Mesothelial cell of epicardium (in vitro differentiated cells): ENCODE measurements at regions not wholly inside any gene's neighbourhood (a gene's known extent, or its start where the extent isn't known, plus 50 kb on each side); places are given as distances from the start of the nearest gene placed in this dataset.
"Not testable (repeated sequence)": the region's sequence is repeated elsewhere in the genome, so short reads cannot be mapped to it uniquely, and the experiment has no call there.

Source experiments
- DNase-seq, 2 experiments: peaks; one replicate each; pipeline ENCODE4 v3.0.0; 2021; ENCODE audit warnings: low spot score in 2 of 2; ENCODE audit not compliant: unreplicated experiment in 2 of 2
- H3K27ac Mint-ChIP-seq: 2 replicates; pipeline ENCODE4 v1.8.0; 2021; ENCODE audit warnings: mixed read lengths
- H3K27me3 Mint-ChIP-seq: 2 replicates; pipeline ENCODE4 v1.8.0; 2021; ENCODE audit warnings: low read depth, mixed read lengths
- H3K36me3 Mint-ChIP-seq: 2 replicates; pipeline ENCODE4 v1.8.0; 2021; ENCODE audit warnings: mixed read lengths
- H3K4me1 Mint-ChIP-seq: 2 replicates; pipeline ENCODE4 v1.8.0; 2021; ENCODE audit warnings: mixed read lengths
- H3K4me3 Mint-ChIP-seq: 2 replicates; pipeline ENCODE4 v1.8.0; 2021; ENCODE audit warnings: mild to moderate bottlenecking, moderate library complexity, mixed read lengths
- H3K9me3 Mint-ChIP-seq: 2 replicates; pipeline ENCODE4 v1.8.0; 2021; ENCODE audit warnings: mixed read lengths
- TF ChIP-seq, protein P1 (sequence below): fragments of 200-600 bp; sonication (generic); IDR thresholded peaks from one replicate; pipeline ENCODE4 v1.5.0; 2021; ENCODE audit warnings: antibody characterized with exemption; ENCODE audit not compliant: unreplicated experiment

DNA sequence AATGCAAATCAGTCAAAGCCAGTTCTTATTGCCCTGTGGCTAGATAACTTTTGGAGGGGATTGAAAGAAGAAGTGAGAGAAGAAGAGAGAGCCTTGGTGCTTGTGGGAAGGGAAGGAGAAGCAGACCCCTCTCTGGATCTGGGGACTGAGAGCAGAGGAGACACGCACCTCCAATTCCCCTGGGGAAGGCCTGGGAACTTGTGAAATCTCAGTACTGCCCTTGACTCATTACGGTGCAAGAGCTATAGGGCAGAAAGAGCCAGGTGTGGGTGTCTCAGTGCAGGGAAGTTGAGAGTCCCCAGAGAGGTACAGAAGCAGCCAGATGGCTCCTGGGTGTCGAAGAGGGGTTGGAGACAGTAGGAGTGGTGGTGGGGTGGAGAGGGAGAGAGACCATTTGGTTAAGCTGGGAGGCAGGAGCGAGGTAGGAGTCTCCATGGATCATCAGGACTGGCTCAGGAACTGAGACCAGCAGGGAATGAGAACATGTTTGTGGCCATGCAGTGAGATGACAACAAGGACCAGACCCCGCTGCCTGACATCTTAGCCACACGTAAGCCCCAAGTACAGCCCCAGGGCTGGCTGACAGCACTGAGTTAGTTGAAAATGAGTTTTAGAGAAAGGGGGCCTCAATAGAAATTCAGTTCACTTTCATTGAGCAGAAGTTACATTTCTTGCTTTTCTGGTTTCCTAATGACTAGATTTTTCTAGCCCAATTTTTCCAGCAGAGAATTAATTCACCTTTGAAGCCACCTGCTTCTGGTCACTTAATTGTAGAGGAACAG lies 238.2 kb downstream of the BUB3 start:
- H3K27ac Mint-ChIP-seq = no peak overlapping the region
- H3K4me3 Mint-ChIP-seq = no peak overlapping the region
- H3K4me1 Mint-ChIP-seq = no peaks in the 10 kb centered on the region
- peaks cover 4% of the 10 kb centered on the region for H3K27me3 Mint-ChIP-seq
- TF ChIP-seq, protein P1, sequence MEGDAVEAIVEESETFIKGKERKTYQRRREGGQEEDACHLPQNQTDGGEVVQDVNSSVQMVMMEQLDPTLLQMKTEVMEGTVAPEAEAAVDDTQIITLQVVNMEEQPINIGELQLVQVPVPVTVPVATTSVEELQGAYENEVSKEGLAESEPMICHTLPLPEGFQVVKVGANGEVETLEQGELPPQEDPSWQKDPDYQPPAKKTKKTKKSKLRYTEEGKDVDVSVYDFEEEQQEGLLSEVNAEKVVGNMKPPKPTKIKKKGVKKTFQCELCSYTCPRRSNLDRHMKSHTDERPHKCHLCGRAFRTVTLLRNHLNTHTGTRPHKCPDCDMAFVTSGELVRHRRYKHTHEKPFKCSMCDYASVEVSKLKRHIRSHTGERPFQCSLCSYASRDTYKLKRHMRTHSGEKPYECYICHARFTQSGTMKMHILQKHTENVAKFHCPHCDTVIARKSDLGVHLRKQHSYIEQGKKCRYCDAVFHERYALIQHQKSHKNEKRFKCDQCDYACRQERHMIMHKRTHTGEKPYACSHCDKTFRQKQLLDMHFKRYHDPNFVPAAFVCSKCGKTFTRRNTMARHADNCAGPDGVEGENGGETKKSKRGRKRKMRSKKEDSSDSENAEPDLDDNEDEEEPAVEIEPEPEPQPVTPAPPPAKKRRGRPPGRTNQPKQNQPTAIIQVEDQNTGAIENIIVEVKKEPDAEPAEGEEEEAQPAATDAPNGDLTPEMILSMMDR = no peak
- H3K9me3 Mint-ChIP-seq = peaks cover 22% of the 10 kb centered on the region
- no peak for DNase-seq
- no peaks in the 10 kb centered on the region for H3K36me3 Mint-ChIP-seq

DNA sequence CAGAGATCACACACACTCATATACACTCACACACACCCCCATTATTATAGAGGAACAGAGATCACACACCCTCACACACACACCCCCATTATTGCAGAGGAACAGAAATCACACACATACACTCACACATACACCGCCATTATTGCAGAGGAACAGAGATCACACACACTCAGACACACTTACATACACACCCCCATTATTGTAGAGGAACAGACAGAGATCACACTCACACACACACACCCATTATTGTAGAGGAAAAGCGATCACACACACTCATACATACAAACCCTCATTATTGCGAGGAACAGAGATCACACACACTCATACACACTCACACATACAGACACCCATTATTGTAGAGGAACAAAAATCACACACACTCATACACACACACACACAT lies 239.0 kb downstream of the BUB3 start:
- no peak for DNase-seq
- Mint-ChIP-seq H3K4me1 (no peaks in the 10 kb centered on the region), H3K9me3 (peaks cover 18% of the 10 kb centered on the region), H3K27me3 (peaks cover 2% of the 10 kb centered on the region), H3K27ac (no peak overlapping the region), H3K36me3 (no peaks in the 10 kb centered on the region), H3K4me3 (no peak overlapping the region)
- TF ChIP-seq, protein P1 = no peak

DNA sequence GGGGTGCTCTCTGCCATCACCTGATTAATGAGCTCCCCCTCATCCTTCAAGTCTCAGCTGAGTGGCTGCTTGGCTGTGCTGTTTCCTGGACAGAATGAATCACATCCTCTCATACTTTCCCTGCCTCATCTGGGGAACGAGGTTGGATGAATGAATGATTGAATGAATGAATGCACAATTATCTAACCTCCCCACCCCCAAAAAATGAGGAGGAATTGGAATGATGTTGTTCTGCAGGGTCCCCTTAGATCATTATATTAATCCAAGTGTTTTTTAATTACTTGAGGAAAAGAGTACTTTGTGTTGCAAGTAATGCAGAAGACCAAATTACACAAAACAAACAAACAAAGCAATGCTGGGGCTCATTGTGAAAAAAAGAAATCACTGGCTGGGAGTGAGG lies 240.2 kb downstream of the BUB3 start:
- Mint-ChIP-seq H3K27me3 (peaks cover 2% of the 10 kb centered on the region), H3K4me3 (no peak overlapping the region), H3K9me3 (peaks cover 7% of the 10 kb centered on the region), H3K27ac (no peak overlapping the region), H3K4me1 (no peaks in the 10 kb centered on the region), H3K36me3 (no peaks in the 10 kb centered on the region)
- TF ChIP-seq, protein P1 = no peak
- DNase-seq = no peak

DNA sequence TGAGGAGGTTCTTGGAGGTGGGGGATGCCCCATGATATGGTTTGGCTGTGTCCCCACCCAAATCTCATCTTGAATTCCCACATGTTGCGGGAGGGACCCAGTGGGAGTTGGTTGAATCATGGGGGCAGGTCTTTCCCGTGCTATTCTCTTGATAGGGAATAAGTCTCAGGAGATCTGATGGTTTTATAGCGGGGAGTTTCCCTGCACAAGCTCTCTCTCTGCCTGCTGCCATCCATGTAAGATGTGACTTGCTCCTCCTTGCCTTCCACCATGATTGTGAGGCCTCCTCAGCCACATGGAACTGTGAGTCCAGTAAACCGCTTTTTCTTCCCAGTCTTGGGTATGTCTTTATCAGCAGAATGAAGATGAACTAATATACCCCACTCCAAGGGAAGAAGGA lies 241.0 kb downstream of the BUB3 start:
- not testable (repeated sequence) for DNase-seq, H3K27ac Mint-ChIP-seq, H3K4me1 Mint-ChIP-seq, H3K4me3 Mint-ChIP-seq, H3K9me3 Mint-ChIP-seq, H3K36me3 Mint-ChIP-seq, H3K27me3 Mint-ChIP-seq

DNA sequence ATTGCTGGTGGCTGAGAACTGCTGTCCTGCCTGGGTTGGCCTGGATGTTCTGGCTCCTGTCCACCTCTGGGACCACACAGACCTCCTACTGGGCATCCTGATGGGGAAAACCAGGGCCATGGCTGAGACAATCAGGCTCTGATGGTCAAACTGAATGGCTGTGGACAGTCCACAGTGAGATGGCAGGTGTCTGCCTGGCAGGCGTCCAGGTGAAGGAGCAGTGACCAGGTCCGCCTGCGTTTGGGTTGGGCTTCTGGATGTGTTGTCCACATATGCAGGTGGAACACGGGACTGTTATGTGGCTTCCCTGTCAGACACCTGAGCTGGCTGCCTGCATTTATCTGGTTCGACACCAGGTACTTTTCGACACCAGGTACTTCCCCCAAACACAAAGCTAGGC lies 241.7 kb downstream of the BUB3 start:
- H3K27ac Mint-ChIP-seq = no peak overlapping the region
- H3K9me3 Mint-ChIP-seq = peaks cover 5% of the 10 kb centered on the region
- H3K27me3 Mint-ChIP-seq = peaks cover 9% of the 10 kb centered on the region
- DNase-seq = no peak
- H3K4me3 Mint-ChIP-seq = no peak overlapping the region
- no peaks in the 10 kb centered on the region for H3K4me1 Mint-ChIP-seq
- no peaks in the 10 kb centered on the region for H3K36me3 Mint-ChIP-seq
- TF ChIP-seq, protein P1 = no peak

DNA sequence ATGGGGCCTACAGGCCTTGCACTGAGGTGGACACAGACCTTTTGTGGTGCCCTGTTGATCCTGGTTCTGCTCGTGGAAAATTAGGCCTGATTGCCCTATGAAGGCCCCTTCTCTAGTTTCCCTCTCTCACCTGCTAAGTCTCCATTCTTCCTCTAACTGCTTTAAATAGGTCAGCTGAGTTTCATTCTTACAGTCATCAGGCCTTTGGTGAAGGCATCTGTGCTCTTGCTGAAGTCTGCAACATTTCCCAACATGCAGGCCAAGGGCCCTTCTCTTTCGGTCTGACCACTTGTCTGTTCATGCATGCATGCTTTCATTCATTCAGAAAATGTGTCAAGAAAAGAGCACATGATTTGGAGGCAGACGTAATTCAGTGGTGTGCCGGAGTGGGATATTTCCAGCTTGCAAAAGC lies 244.0 kb downstream of the BUB3 start:
- peaks cover 5% of the 10 kb centered on the region for H3K9me3 Mint-ChIP-seq
- H3K27me3 Mint-ChIP-seq = peaks cover 9% of the 10 kb centered on the region
- TF ChIP-seq, protein P1 = no peak
- H3K36me3 Mint-ChIP-seq = no peaks in the 10 kb centered on the region
- H3K27ac Mint-ChIP-seq = no peak overlapping the region
- no peak for DNase-seq
- H3K4me1 Mint-ChIP-seq = no peaks in the 10 kb centered on the region
- no peak overlapping the region for H3K4me3 Mint-ChIP-seq
